GM19351 (cell line): ENCODE measurements at regions not wholly inside any gene's neighbourhood (a gene's known extent, or its start where the extent isn't known, plus 50 kb on each side); places are given as distances from the start of the nearest gene placed in this dataset.
"Not testable (repeated sequence)": the region's sequence is repeated elsewhere in the genome, so short reads cannot be mapped to it uniquely, and the experiment has no call there.

ENCODE experiments used
- ATAC-seq: cut with Tn5 transposase; IDR thresholded peaks from one replicate; pipeline ENCODE4 v1.9.1; 2021; ENCODE audit warnings: mild to moderate bottlenecking, moderate library complexity; ENCODE audit not compliant: unreplicated experiment

DNA sequence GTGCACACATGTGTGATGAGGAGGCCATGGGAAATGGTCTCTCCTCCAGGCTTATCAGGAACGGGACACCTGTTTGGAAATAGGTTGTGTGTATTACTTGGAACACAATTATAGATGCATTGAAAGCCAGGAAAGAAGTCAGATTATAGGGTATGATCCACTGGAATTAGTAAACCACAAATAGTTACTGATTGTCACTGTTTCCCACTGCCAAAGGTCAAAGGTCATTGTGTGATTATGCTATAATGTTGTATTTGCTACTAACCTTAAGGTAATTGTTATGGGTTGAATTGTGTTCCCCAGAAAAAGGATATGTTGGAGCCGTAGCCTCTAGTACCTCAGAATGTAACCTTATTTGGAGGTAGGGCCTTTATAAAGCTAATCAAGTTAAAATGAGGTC is 129.9 kb upstream of the FBXO33 start:
- ATAC-seq: no peak

DNA sequence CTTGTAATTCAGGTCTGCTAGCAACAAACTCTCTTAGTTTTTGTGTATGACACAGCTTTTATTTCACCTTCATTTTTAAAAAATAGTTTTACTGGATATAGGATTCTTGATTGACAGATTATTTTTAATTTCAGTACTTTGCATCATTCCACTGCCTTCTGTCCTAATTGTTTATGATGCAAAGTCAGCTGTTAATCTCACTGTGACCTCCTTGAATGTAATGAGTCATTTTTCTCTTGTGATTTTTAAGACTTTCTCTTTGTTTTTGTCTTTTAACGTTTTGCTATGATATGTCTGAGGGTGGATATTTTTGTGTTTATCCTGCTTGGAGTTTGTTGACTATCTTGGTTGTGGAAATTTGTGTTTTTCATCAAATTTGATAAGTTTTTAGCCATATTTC is 126.3 kb upstream of the FBXO33 start:
- no peak for ATAC-seq

DNA sequence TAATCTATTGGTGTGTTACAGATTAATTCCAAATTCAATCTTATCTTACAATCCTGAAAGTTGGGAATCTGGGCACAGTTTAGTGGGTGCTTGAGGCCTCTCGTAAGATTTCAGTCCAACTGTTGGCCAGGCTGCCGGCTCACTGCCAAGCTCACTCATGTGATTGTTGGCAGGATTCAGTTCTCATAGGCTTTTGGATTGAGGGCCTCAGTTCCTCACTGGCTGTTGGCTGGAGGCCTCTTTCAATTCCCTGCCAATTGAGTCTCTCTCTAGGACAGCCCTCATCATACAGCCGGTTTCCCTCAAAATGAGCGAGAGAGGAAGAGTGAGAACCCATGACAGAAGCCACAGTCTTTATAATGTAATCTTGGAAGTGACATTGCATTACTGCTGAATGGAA is 123.5 kb upstream of the FBXO33 start:
- no peak for ATAC-seq

DNA sequence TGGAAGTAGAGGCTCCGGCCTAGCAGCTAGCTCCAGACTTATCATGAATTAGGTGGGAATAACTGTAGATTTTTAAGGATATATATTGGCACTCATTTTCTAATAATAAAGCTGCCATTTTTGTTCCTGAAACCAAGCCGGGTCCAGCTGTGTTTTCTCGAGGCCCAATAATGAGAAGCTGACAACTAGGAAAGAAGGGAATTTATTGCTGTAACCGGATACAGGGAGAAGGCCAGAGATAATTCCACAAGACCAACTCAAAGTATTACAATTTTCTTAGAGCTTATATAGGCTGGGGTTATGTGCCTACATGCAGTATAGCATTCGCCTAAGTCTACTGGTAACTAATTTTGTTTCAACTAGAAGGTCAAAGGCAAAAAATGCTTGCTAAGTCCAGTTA is 122.3 kb upstream of the FBXO33 start:
- ATAC-seq: no peak

DNA sequence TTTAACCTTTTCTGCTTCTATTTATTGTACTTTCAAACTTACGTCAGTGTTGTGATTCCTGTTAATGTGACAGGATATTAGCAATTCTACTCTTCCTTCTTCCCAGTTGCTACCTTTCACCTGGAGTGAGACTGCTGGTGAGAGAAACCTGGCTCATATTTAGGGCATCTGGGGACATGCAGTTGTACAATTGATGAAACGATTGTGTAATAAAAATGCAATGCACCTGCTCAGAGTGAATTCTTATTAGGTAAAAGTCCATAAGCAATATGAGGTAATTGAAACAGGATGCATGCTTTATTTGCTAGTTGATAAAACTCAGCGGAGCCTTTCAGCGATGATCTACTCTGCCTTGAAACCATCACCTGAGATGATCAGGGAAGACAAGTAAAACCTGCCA is 116.1 kb upstream of the FBXO33 start:
- ATAC-seq: no peak

DNA sequence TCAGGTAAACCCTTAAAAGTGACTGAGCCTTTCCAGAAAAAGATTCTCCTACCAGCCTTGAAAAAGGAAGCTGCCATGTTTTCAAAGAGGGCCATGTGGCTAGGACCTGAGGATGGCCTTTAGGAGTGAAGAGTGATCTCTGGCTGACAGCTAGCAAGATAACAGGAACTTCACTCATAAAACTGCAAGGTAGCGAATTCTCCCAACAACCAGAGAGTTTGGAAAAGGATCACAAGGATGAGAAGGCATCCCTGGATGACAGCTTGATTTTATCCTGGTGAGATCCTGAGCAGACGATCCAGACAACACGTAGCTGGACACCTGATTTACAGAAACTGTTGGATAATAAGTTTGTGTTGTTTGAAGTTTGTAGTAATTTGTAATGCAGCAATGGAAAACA is 115.6 kb upstream of the FBXO33 start:
- ATAC-seq: no peak

DNA sequence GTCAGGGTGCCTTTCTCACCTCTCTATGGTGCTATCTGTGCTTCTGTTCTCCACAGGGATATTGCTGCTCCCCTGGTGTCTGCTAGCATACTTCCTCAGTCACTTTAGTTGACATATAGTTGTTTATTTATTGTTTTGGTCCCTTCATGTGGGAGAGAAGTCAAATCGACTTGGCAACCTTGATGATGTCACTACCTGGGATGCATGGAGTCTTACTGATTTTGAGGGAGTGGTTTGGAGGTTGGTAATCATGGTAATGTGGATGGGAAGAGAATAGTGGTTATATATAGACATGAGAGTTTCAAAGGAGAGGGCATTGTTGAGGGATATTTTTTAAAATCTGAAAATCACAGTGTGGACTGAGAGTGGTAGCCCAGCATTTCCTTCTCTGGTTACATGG is 73.6 kb upstream of the FBXO33 start:
- ATAC-seq: no peak

DNA sequence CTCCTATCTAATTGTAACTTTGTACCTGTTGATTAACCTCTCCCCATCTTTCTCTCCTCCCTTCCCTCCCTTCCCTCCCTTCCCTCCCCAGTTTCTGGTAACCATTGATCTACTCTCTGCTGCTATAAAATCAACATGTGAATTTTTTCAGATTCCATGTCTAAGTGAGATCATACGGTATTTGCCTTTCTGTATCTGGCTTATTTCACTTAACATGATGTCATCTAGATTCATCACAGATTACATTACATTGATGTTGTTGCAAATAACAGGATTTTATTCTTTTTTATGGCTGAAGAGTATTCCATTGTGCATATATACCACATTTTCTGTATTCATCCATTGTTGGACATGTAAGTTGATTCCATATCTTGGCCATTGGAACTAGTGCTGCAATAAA is 68.0 kb upstream of the FBXO33 start:
- no peak for ATAC-seq

DNA sequence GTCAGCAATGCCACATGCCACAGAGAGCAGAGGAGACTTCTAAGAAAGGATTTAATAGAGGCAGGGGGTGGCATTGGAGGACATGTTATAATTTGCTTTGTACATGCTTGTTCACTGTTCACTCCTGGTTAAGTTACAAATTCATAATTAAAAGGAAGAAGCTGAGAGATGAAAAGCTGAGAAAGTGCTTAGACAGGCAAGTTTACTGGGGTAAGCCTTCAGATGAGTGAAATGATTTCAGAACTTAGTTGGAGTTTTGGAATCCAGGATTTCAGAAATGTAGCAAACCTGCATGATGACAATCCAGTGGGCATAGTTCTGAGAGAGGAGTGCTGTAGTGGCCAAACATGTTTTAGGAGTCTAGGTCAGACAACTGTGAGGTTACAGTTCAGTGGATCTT is 67.3 kb upstream of the FBXO33 start:
- ATAC-seq: no peak

DNA sequence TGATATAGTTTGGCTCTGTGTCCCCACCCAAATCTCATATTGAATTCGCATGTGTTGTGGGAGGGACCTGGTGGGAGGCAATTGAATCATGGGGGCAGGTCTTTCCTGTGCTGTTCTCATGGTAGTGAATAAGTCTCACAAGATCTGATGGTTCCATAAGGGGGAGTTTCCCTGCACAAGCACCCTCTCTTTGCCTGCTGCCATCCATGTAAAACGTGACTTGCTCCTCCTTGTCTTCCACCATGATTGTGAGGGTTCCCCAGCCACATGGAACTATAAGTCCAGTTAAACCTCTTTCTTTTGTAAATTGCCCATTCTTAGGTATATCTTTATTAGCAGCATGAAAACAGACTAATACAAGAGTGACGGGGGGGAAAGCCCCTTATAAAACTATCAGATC is 65.4 kb upstream of the FBXO33 start:
- not testable (repeated sequence) for ATAC-seq

DNA sequence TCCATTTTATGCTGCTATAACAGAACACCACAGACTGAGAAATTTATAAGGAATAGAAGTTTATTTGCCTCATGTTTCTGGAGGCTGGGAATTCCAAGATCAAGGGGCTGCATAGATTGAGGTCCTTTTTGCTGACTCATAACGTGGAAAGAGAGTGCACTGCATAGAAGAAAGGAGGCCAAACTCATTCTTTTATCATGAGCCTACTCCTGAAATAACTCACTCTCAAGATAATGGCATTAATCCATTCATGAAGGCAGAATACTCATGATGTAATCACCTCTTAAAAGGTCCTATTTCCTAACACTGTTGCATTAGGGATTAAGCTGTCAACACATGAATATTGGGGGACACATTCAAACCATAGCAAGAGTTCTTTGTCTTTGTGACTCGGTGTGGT is 60.0 kb upstream of the FBXO33 start:
- no peak for ATAC-seq

DNA sequence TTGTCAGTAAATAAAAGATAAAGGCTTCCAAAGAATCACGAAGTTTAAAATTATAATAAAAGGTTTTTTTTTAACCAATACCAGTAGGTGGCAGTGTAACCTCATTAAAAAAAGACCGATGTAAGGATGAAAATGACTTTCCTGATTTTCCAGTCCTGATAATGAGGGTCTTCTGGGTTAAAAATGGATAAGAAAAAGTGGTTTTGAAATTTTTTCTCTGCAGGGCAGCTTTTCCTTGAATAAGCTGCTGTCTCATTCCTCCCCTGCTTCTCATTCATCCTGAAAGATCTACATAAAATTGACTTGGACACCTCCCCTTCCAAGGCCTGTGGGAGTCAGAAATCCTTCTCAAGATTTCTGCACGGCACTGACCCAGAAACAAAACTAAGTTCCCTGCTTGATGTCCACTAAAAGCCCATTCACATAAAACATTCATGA is 58.9 kb upstream of the FBXO33 start:
- ATAC-seq: no peak

DNA sequence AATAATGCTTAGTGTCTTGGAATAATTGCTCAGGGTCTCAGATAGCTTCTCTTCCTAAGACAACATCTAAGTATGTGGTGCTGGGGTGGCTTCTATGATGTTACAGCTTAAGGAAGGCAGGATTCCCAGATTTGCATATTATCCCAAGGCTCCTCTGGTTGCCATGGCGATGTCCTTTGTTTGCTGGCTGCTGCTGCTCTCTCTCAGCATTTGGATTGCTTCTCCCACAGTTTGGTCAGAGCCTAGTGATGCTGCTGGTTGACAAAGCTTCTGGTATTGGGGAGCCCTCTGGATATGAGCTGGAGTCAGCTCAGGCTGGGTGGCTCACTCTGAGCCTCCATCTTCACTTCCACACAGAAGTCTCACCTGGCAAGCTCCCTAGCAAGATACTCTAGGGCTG is 56.4 kb upstream of the FBXO33 start:
- no peak for ATAC-seq

DNA sequence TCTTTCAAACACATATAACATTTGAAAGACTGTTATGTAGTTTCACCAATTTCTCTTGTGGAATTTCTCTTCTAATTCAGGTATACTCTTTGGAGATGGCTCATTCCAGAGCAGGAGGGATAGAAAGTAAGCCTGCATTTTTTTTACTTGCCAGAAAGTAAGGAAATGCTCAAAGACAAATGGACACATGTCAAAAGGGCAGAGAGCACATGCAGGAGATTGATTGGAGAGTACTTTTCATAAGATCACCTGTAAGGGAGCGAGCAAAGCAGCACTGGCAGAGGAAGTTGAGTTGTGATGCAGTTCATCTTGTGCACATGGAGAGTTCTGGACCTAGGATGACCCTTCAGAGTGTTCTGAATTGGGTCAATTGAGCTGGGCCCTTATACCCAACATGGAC is 51.4 kb upstream of the FBXO33 start:
- ATAC-seq: no peak
